ENCODE measurements at regions not wholly inside any gene's neighbourhood (a gene's known extent, or its start where the extent isn't known, plus 50 kb on each side); places are given as distances from the start of the nearest gene placed in this dataset.

DNA sequence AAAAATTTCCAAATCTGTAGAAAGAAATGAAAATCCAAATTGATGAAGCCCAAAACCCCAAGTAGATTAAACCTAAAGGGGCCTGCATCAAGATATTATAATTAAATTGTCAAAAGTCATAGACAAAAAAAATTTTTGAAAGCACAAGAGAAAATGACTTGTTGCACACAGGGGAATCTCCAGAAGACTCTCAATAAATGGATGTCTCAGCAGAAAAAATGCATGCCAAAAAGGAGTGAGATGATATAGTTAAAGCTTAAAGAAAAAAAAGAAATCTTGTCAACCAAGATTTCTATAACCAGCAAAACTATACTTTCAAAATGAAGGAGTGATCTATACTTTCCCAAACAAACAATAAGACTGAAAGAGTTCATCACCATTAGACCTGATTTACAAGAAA, 393.2 kb upstream of the SPAG17 start:
- H3K36me3 ChIP-seq (ENCODE audit: control insufficient read depth in 2 of 2, extremely low read depth in 1 of 2, insufficient read depth in 2 of 2, low read length in 2 of 2): no peaks in the 10 kb centered on the region
- H4K20me1 ChIP-seq (ENCODE audit: control insufficient read depth, extremely low read depth, insufficient read depth, low read length): no peaks in the 10 kb centered on the region
- H3K4me3 ChIP-seq (ENCODE audit: control insufficient read depth in 2 of 3, extremely low read depth in 1 of 3, insufficient read depth in 2 of 3, low read depth in 1 of 3, low read length in 3 of 3): no peak overlapping the region
- H3K4me1 ChIP-seq (ENCODE audit: control insufficient read depth, extremely low read depth, insufficient read depth, low read length): no peaks in the 10 kb centered on the region
- H3K9me1 ChIP-seq (ENCODE audit: control insufficient read depth, extremely low read depth, insufficient read depth, low read length): no peaks in the 10 kb centered on the region
- dilution Hi-C loops (cut with MboI; ENCODE audit: extremely low pct_ligation_motif_present, low sequenced_read_pairs): no loop called here
- H3K4me2 ChIP-seq (ENCODE audit: control insufficient read depth, extremely low read depth, insufficient read depth, low read depth, low read length): no peak overlapping the region
- no peak overlapping the region for H3K9ac ChIP-seq (ENCODE audit: control insufficient read depth, extremely low read depth, insufficient read depth, low read length)
- no peak overlapping the region for H3K27ac ChIP-seq (ENCODE audit: control insufficient read depth, insufficient read depth, low read length)
- no peaks in the 10 kb centered on the region for H3K27me3 ChIP-seq (ENCODE audit: control insufficient read depth, extremely low read depth, insufficient read depth, low read length)
- H3K9me3 ChIP-seq (ENCODE audit: control insufficient read depth, low read depth, low read length): no peaks in the 10 kb centered on the region
- H2AFZ ChIP-seq (ENCODE audit: control insufficient read depth, low read length): no peak overlapping the region
- DNase-seq (ENCODE audit: low read depth, low spot score) (no peak), FAIRE-seq (no peak)
- H3K79me2 ChIP-seq (ENCODE audit: control insufficient read depth, insufficient read depth, low read length): no peaks in the 10 kb centered on the region
- TF ChIP-seq EZH2 (IDR thresholded peaks at IDR 0.05; ENCODE audit: low read length): no peak
- TF ChIP-seq, protein P1, sequence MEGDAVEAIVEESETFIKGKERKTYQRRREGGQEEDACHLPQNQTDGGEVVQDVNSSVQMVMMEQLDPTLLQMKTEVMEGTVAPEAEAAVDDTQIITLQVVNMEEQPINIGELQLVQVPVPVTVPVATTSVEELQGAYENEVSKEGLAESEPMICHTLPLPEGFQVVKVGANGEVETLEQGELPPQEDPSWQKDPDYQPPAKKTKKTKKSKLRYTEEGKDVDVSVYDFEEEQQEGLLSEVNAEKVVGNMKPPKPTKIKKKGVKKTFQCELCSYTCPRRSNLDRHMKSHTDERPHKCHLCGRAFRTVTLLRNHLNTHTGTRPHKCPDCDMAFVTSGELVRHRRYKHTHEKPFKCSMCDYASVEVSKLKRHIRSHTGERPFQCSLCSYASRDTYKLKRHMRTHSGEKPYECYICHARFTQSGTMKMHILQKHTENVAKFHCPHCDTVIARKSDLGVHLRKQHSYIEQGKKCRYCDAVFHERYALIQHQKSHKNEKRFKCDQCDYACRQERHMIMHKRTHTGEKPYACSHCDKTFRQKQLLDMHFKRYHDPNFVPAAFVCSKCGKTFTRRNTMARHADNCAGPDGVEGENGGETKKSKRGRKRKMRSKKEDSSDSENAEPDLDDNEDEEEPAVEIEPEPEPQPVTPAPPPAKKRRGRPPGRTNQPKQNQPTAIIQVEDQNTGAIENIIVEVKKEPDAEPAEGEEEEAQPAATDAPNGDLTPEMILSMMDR (optimal IDR thresholded peaks at IDR 0.05 in 1 of 3, IDR thresholded peaks at IDR 0.05 in 1 of 3, conservative IDR thresholded peaks at IDR 0.05 in 1 of 3; ENCODE audit: extremely low read depth in 1 of 3, insufficient read depth in 2 of 3, low read length in 3 of 3): no peak

DNA sequence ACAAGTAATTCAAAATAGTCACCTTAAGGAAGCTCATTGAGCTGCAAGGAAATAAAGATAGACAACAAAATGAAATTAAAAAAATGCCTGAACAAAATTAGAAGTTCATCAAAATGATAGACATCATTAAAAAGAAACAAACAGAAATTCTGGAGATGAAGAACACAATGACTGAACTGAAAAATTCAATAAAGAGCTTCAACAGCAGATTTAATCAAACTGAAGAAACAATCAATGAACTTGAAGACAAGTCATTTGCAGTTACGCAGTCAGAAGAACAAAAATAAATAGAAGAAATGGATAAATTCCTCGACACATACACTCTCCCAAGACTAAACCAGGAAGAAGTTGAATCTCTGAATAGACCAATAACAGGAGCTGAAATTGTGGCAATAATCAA, 390.0 kb upstream of the SPAG17 start:
- Histone ChIP-seq H3K27me3 (ENCODE audit: control insufficient read depth, extremely low read depth, insufficient read depth, low read length) (no peaks in the 10 kb centered on the region), H3K4me1 (ENCODE audit: control insufficient read depth, extremely low read depth, insufficient read depth, low read length) (no peaks in the 10 kb centered on the region), H3K4me3 (ENCODE audit: control insufficient read depth in 2 of 3, extremely low read depth in 1 of 3, insufficient read depth in 2 of 3, low read depth in 1 of 3, low read length in 3 of 3) (no peak overlapping the region), H3K4me2 (ENCODE audit: control insufficient read depth, extremely low read depth, insufficient read depth, low read depth, low read length) (no peak overlapping the region), H3K9ac (ENCODE audit: control insufficient read depth, extremely low read depth, insufficient read depth, low read length) (no peak overlapping the region), H3K36me3 (ENCODE audit: control insufficient read depth in 2 of 2, extremely low read depth in 1 of 2, insufficient read depth in 2 of 2, low read length in 2 of 2) (no peaks in the 10 kb centered on the region), H3K79me2 (ENCODE audit: control insufficient read depth, insufficient read depth, low read length) (no peaks in the 10 kb centered on the region), H4K20me1 (ENCODE audit: control insufficient read depth, extremely low read depth, insufficient read depth, low read length) (no peaks in the 10 kb centered on the region), H3K9me3 (ENCODE audit: control insufficient read depth, low read depth, low read length) (no peaks in the 10 kb centered on the region), H3K9me1 (ENCODE audit: control insufficient read depth, extremely low read depth, insufficient read depth, low read length) (no peaks in the 10 kb centered on the region), H3K27ac (ENCODE audit: control insufficient read depth, insufficient read depth, low read length) (no peak overlapping the region), H2AFZ (ENCODE audit: control insufficient read depth, low read length) (no peak overlapping the region)
- dilution Hi-C loops (cut with MboI; ENCODE audit: extremely low pct_ligation_motif_present, low sequenced_read_pairs): no loop called here
- no peak for TF ChIP-seq EZH2 (IDR thresholded peaks at IDR 0.05; ENCODE audit: low read length)
- FAIRE-seq (no peak), DNase-seq (ENCODE audit: low read depth, low spot score) (no peak)

DNA sequence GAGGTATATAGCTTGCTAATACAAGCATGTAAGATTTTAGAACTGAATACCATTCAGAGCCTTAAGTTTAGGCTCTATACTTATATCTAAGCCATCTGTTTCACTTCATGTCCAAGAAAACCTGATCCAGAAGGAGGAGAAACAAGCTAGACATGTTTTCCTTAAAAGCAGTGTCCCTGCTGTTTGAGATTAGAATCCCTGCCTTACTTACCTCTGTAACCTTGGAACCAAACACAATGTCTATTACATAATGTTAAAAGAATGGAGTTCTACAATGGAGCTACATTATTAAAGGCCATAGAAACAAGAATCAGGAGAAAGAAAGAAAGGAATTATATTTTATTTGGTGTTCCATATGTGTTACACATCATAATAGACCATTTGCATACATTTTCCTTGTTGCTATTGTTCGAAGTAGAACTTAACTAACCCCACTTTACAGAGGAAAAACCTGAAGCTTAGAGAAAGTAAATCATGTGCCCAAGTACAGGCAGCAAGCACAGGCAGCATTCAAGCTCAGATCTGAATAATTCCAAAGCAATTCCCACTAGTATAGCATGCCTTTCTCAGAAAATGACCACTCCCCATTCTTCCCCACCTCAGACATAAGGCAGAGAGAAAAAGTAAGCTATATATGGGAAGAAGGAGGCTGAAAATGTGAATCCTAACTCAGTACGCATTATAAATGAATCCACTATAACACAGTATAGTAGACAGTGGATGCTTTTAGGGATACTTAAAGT, 380.1 kb upstream of the SPAG17 start:
- H3K79me2 ChIP-seq (ENCODE audit: control insufficient read depth, insufficient read depth, low read length): no peaks in the 10 kb centered on the region
- TF ChIP-seq, protein P1 (optimal IDR thresholded peaks at IDR 0.05 in 1 of 3, IDR thresholded peaks at IDR 0.05 in 1 of 3, conservative IDR thresholded peaks at IDR 0.05 in 1 of 3; ENCODE audit: extremely low read depth in 1 of 3, insufficient read depth in 2 of 3, low read length in 3 of 3): no peak
- no peak for TF ChIP-seq EZH2 (IDR thresholded peaks at IDR 0.05; ENCODE audit: low read length)
- no peak overlapping the region for H3K27ac ChIP-seq (ENCODE audit: control insufficient read depth, insufficient read depth, low read length)
- no peak overlapping the region for H2AFZ ChIP-seq (ENCODE audit: control insufficient read depth, low read length)
- H3K4me1 ChIP-seq (ENCODE audit: control insufficient read depth, extremely low read depth, insufficient read depth, low read length): no peaks in the 10 kb centered on the region
- no peak overlapping the region for H3K4me2 ChIP-seq (ENCODE audit: control insufficient read depth, extremely low read depth, insufficient read depth, low read depth, low read length)
- H3K36me3 ChIP-seq (ENCODE audit: control insufficient read depth in 2 of 2, extremely low read depth in 1 of 2, insufficient read depth in 2 of 2, low read length in 2 of 2): no peaks in the 10 kb centered on the region
- DNase-seq (ENCODE audit: low read depth, low spot score) (no peak), FAIRE-seq (no peak)
- no peaks in the 10 kb centered on the region for H3K9me3 ChIP-seq (ENCODE audit: control insufficient read depth, low read depth, low read length)
- no peaks in the 10 kb centered on the region for H3K9me1 ChIP-seq (ENCODE audit: control insufficient read depth, extremely low read depth, insufficient read depth, low read length)
- H3K4me3 ChIP-seq (ENCODE audit: control insufficient read depth in 2 of 3, extremely low read depth in 1 of 3, insufficient read depth in 2 of 3, low read depth in 1 of 3, low read length in 3 of 3): no peak overlapping the region
- H3K27me3 ChIP-seq (ENCODE audit: control insufficient read depth, extremely low read depth, insufficient read depth, low read length): no peaks in the 10 kb centered on the region
- H4K20me1 ChIP-seq (ENCODE audit: control insufficient read depth, extremely low read depth, insufficient read depth, low read length): no peaks in the 10 kb centered on the region
- dilution Hi-C loops (cut with MboI; ENCODE audit: extremely low pct_ligation_motif_present, low sequenced_read_pairs): no loop called here
- H3K9ac ChIP-seq (ENCODE audit: control insufficient read depth, extremely low read depth, insufficient read depth, low read length): no peak overlapping the region
